GM19023 (cell line): ENCODE measurements at regions not wholly inside any gene's neighbourhood (a gene's known extent, or its start where the extent isn't known, plus 50 kb on each side); places are given as distances from the start of the nearest gene placed in this dataset.
A peak's percentile ranks its signal among the peaks of the same experiment; 100 is the strongest.
"Not testable (repeated sequence)": the region's sequence is repeated elsewhere in the genome, so short reads cannot be mapped to it uniquely, and the experiment has no call there.

Experiments used
- ATAC-seq: cut with Tn5 transposase; IDR thresholded peaks from one replicate; pipeline ENCODE4 v1.9.1; 2021; ENCODE audit warnings: mild to moderate bottlenecking, moderate library complexity; ENCODE audit not compliant: unreplicated experiment

GRCh38 chr15:96046620-96047240 is 283.8 kb upstream of the NR2F2 start:
- ATAC-seq: no peak

GRCh38 chr15:96047255-96047931 is 283.1 kb upstream of the NR2F2 start:
- no peak for ATAC-seq

GRCh38 chr15:96049323-96049722 is 281.2 kb upstream of the NR2F2 start:
- ATAC-seq: no peak

GRCh38 chr15:96049766-96050165 is 280.7 kb upstream of the NR2F2 start:
- ATAC-seq: no peak

GRCh38 chr15:96051598-96051997 is 278.9 kb upstream of the NR2F2 start:
- ATAC-seq: no peak

GRCh38 chr15:96052154-96052553 is 278.3 kb upstream of the NR2F2 start:
- no peak for ATAC-seq

GRCh38 chr15:96052572-96053030 is 277.9 kb upstream of the NR2F2 start:
- no peak for ATAC-seq

GRCh38 chr15:96053031-96053780 is 277.3 kb upstream of the NR2F2 start:
- no peak for ATAC-seq

- no peak for ATAC-seq
Measured at GRCh38 chr15:96053781-96054428, 276.6 kb upstream of the NR2F2 start.

GRCh38 chr15:96054621-96055020 is 275.9 kb upstream of the NR2F2 start:
- ATAC-seq: no peak

- peak; percentile 73 for ATAC-seq
Measured at GRCh38 chr15:96058103-96058851, 272.2 kb upstream of the NR2F2 start.

- ATAC-seq: not testable (repeated sequence)
Measured at GRCh38 chr15:96058852-96059103, 271.7 kb upstream of the NR2F2 start.

GRCh38 chr15:96060591-96060990 is 269.9 kb upstream of the NR2F2 start:
- ATAC-seq: not testable (repeated sequence)

GRCh38 chr15:96064351-96064756 is 266.1 kb upstream of the NR2F2 start:
- ATAC-seq: no peak

- ATAC-seq: no peak
Measured at GRCh38 chr15:96066126-96066525, 264.4 kb upstream of the NR2F2 start.

GRCh38 chr15:96066852-96067495 is 263.5 kb upstream of the NR2F2 start:
- ATAC-seq: no peak

- ATAC-seq: no peak
Measured at GRCh38 chr15:96067677-96068076, 262.8 kb upstream of the NR2F2 start.

GRCh38 chr15:96068897-96069296 is 261.6 kb upstream of the NR2F2 start:
- no peak for ATAC-seq

GRCh38 chr15:96070636-96071035 is 259.9 kb upstream of the NR2F2 start:
- ATAC-seq: no peak

- no peak for ATAC-seq
Measured at GRCh38 chr15:96072821-96073220, 257.7 kb upstream of the NR2F2 start.
